Epithelial cell of esophagus (primary cell): ENCODE measurements at regions not wholly inside any gene's neighbourhood (a gene's known extent, or its start where the extent isn't known, plus 50 kb on each side); places are given as distances from the start of the nearest gene placed in this dataset.

Experiments used
- DNase-seq: peaks from one replicate; pipeline ENCODE4 v3.0.0; 2010; ENCODE audit warnings: low read depth
- H3K4me3 ChIP-seq: 2 replicates; pipeline ENCODE4 v1.5.1; 2011; ENCODE audit warnings: mild to moderate bottlenecking, low read length, control low read depth
- TF ChIP-seq, protein P1 (sequence below): IDR thresholded peaks from 2 replicates; pipeline ENCODE4 v1.5.1; 2011; ENCODE audit warnings: low read depth, mild to moderate bottlenecking, low read length, control low read depth, inconsistent platforms; ENCODE audit not compliant: insufficient read depth; ENCODE audit errors: missing control alignments

DNA sequence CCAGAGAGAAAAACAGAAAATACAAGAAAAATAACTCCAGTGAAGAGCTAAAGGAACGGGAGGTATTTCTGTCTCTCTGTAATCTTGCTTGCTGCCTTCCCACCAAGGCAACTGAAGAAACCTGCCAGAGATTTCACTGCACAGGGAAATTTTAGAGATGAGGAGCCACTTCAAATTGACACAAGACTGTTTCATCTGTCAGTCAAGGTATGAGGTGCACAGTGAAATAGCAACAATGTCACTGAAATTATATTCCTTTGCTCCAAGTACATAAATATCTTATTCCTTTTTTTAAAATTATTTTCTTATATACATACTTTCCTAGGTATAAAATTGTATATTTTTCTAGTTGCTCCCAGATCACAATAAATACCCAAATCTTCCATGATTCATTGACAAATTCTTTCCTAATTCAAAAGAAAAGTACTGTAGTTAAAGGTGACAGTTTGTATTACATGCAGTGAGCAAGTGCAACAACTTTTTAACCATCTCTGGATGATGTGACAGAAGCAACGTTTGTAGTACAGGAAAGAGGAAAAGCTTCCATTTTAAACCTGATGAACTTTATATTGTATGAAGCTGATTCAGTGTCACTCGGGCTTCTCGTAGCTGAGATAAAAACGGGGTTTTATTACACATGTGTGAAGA, 563.4 kb downstream of the TUSC7 start:
- TF ChIP-seq, protein P1, sequence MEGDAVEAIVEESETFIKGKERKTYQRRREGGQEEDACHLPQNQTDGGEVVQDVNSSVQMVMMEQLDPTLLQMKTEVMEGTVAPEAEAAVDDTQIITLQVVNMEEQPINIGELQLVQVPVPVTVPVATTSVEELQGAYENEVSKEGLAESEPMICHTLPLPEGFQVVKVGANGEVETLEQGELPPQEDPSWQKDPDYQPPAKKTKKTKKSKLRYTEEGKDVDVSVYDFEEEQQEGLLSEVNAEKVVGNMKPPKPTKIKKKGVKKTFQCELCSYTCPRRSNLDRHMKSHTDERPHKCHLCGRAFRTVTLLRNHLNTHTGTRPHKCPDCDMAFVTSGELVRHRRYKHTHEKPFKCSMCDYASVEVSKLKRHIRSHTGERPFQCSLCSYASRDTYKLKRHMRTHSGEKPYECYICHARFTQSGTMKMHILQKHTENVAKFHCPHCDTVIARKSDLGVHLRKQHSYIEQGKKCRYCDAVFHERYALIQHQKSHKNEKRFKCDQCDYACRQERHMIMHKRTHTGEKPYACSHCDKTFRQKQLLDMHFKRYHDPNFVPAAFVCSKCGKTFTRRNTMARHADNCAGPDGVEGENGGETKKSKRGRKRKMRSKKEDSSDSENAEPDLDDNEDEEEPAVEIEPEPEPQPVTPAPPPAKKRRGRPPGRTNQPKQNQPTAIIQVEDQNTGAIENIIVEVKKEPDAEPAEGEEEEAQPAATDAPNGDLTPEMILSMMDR: no peak
- no peak for DNase-seq
- H3K4me3 ChIP-seq: no peak overlapping the region

DNA sequence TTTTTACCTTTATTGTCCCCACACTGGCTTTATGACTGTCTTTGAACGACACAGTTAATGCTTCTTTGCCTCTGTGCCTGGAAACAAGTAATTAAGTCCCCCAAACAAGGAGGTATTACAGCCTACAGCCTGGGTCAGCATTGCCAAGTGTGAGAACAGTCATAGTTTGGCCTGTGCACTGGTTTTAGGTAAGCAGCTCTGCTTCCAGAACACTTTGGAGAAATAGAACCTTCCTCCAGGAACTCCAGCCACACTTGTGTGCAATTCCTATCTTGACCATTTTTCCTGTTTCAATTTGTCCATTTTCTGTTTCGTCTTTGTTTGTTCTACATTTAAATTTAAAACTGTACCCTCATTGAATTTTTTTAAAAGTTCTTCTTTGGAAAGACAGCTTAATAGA, 568.2 kb downstream of the TUSC7 start:
- TF ChIP-seq, protein P1: no peak
- DNase-seq: no peak
- H3K4me3 ChIP-seq: no peak overlapping the region

DNA sequence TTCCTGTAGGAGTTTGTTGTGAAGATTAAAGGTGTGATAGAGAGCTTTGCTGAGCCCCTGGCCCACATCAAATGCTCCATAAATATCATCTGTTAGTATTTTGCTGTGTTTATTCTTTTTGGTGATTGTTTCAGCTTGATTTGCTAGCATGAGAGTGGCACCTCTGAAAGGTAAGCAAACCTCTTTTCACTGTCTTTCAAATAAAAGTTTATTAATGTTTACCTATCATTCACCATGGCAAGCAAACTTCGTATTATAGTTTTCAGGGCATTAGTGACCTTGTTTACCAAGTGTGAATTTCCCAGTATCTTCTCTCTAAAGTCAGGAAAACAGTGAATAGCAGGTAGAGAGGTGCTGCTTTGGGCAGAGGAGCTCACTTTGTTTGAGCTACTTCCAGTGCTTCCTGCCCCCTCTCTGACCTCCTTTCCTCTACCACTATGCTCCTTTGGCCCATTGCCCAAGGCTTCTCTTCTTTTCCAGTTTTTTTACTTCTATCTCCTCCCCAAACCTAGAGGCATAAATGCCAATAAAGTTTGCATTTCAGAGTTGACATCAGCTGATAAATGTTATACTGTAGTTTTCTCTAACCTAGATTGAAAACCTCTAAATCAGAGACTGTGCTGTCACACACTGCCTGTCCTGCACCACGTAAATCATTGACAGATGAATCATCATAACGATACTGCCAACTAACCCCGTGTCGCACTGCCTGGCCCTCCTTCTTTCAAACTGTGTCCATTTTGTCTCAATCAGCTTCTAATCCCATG, 569.0 kb downstream of the TUSC7 start:
- TF ChIP-seq, protein P1: no peak
- peak; percentile 41 for DNase-seq

DNA sequence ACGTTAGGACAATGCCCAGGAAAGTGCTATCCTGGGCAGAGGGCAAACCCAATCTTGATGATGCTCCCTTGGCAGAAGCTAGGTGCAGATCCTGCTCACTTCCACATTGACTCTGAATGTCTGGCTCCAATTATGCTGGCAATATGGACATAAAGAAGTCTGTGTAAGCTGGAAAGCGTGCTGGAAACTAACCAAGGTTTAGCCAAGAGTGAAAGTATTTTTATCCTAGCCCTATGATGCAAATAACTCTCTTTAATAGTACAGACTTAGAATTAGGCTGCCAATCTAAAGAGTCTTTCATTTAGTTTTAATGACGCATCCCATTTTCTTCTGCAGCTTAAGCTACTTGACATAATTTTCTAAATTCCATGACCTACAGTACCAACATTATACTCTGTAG, 571.8 kb downstream of the TUSC7 start:
- TF ChIP-seq, protein P1: no peak
- H3K4me3 ChIP-seq: no peak overlapping the region
- DNase-seq: no peak

More for the DNA sequence above, 569.0 kb downstream of the TUSC7 start:
- no peak overlapping the region for H3K4me3 ChIP-seq

DNA sequence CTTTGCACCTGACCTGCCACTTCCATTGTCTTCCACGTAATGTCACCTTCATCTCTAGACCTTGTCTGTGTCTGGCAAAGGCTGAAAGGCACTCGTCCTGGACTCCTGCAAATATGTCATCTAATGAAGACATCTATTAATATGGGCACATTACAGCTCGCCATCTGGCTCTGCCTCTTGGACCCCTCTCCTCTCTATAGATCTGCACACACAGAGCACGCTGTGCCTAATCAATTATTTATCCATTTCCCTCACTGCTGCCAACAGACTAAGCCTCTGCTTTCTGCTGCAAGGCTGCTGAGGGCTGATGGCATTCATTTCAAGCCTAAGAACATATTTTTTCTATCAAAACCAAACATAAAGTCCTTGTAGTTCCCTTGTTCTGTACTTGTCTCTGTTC, 573.0 kb downstream of the TUSC7 start:
- no peak overlapping the region for H3K4me3 ChIP-seq
- no peak for DNase-seq
- TF ChIP-seq, protein P1: no peak

DNA sequence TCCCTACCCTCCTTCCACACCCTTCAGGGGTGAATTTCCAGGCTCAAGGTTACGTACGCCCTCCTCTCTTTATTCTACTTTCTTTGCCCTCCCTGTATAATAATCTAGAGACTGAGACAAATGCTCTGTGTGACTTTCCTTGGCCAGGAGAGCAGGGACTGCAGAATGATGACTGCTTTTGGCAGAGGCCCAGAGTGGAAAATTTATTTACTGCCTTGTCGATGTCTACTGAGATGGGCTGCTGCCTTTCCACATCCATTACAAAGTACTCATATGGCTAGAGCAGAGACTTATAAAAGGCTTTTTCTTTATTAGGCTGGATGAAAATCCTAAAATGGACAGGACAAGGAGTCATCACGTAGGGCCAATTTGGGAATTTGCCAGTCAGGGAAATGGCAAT, 576.2 kb downstream of the TUSC7 start:
- DNase-seq: no peak
- no peak overlapping the region for H3K4me3 ChIP-seq
- TF ChIP-seq, protein P1: no peak
